IMR-90 (cell line): ENCODE measurements at regions not wholly inside any gene's neighbourhood (a gene's known extent, or its start where the extent isn't known, plus 50 kb on each side); places are given as distances from the start of the nearest gene placed in this dataset.

Source experiments
- BHLHE40 ChIP-seq: fragments of 150-350 bp; IDR thresholded peaks from 2 replicates; pipeline ENCODE4 v1.6.1; 2016; ENCODE audit warnings: mild to moderate bottlenecking, low read depth, low read length
- CEBPB ChIP-seq: IDR thresholded peaks from 2 replicates; pipeline ENCODE4 v1.6.1; 2012; ENCODE audit warnings: low read depth, low read length, improper control_type of control experiment
- CTCF ChIP-seq: conservative IDR thresholded peaks from 2 replicates; pipeline ENCODE4 v1.5.1; 2012; ENCODE audit warnings: mild to moderate bottlenecking, low read depth, low read length, improper control_type of control experiment
- ELK1 ChIP-seq: fragments of 150-350 bp; IDR thresholded peaks from 2 replicates; pipeline ENCODE4 v1.6.1; 2016; ENCODE audit warnings: low read depth, mild to moderate bottlenecking, low read length, moderate library complexity, borderline replicate concordance
- MAFK ChIP-seq: IDR thresholded peaks from 2 replicates; pipeline ENCODE4 v1.6.1; 2012; ENCODE audit warnings: low read depth, low read length, improper control_type of control experiment
- MAZ ChIP-seq: IDR thresholded peaks from 2 replicates; pipeline ENCODE4 v1.6.1; 2012; ENCODE audit warnings: low read depth, mild to moderate bottlenecking, low read length, improper control_type of control experiment, moderate library complexity, borderline replicate concordance
- NFE2L2 ChIP-seq: fragments of 150-350 bp; IDR thresholded peaks from 2 replicates; pipeline ENCODE4 v1.6.1; 2016; ENCODE audit warnings: low read depth, mild to moderate bottlenecking, low read length
- POLR2A ChIP-seq: IDR thresholded peaks from 2 replicates; pipeline ENCODE4 v1.6.1; 2012; ENCODE audit warnings: mild to moderate bottlenecking, low read depth, low read length
- RCOR1 ChIP-seq: IDR thresholded peaks from 2 replicates; pipeline ENCODE4 v1.6.1; 2012; ENCODE audit warnings: mild to moderate bottlenecking, low read length, improper control_type of control experiment; ENCODE audit not compliant: insufficient replicate concordance
- RFX5 ChIP-seq: IDR thresholded peaks from 2 replicates; pipeline ENCODE4 v1.8.0; 2012; ENCODE audit warnings: low read depth, mild to moderate bottlenecking, low read length, moderate library complexity
- TF ChIP-seq, protein P1 (sequence below): fragments of 150-350 bp; IDR thresholded peaks from 2 replicates; pipeline ENCODE4 v1.6.1; 2017; ENCODE audit warnings: mild to moderate bottlenecking, antibody characterized with exemption, low read length, low read depth

- TF ChIP-seq CTCF (no peak), NFE2L2 (no peak), POLR2A (no peak), RCOR1 (no peak), CEBPB (no peak), RFX5 (no peak), MAZ (no peak), ELK1 (no peak), BHLHE40 (no peak), MAFK (no peak)
- TF ChIP-seq, protein P1, sequence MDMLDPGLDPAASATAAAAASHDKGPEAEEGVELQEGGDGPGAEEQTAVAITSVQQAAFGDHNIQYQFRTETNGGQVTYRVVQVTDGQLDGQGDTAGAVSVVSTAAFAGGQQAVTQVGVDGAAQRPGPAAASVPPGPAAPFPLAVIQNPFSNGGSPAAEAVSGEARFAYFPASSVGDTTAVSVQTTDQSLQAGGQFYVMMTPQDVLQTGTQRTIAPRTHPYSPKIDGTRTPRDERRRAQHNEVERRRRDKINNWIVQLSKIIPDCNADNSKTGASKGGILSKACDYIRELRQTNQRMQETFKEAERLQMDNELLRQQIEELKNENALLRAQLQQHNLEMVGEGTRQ: no peak
Observed at GRCh38 chr13:29911781-29912418, 61.5 kb upstream of the UBL3 start.
